ENCODE measurements at regions not wholly inside any gene's neighbourhood (a gene's known extent, or its start where the extent isn't known, plus 50 kb on each side); places are given as distances from the start of the nearest gene placed in this dataset.

GRCh38 chr6:28598757-28599686, 73.3 kb downstream of the GPX5 start:
- Histone ChIP-seq H3K9me2 (replicated peaks; ENCODE audit: insufficient read depth, low read length) (no peaks in the 10 kb centered on the region), H3K9me3 (ENCODE audit: insufficient read depth, low read length) (no peaks in the 10 kb centered on the region), H3K4me3 (ENCODE audit: insufficient read depth, low read length, poor library complexity, severe bottlenecking) (no peak overlapping the region), H3K27ac (ENCODE audit: low read depth, low read length) (no peak overlapping the region), H3K36me3 (ENCODE audit: low read length) (no peaks in the 10 kb centered on the region), H2AFZ (ENCODE audit: low read depth, low read length, severe bottlenecking) (no peak overlapping the region), H3F3A (ENCODE audit: insufficient read depth) (no peaks in the 10 kb centered on the region), H3K9ac (ENCODE audit: low read length) (no peak overlapping the region), H3K79me2 (ENCODE audit: insufficient read depth, low read length) (no peaks in the 10 kb centered on the region), H3K27me3 (ENCODE audit: low read length) (0 out of 2 replicates have a peak, but pooled peaks cover 2% of the 10 kb centered on the region), H3K4me2 (ENCODE audit: low read depth, low read length, poor library complexity, severe bottlenecking) (no peak overlapping the region), H4K20me1 (ENCODE audit: low read depth, low read length) (no peaks in the 10 kb centered on the region)
- TF ChIP-seq CTCF (IDR thresholded peaks at IDR 0.05; ENCODE audit: insufficient read depth, low read length, poor library complexity, severe bottlenecking) (no peak), EZH2phosphoT487 (conservative IDR thresholded peaks at IDR 0.05; ENCODE audit: low read length) (no peak)

DNA sequence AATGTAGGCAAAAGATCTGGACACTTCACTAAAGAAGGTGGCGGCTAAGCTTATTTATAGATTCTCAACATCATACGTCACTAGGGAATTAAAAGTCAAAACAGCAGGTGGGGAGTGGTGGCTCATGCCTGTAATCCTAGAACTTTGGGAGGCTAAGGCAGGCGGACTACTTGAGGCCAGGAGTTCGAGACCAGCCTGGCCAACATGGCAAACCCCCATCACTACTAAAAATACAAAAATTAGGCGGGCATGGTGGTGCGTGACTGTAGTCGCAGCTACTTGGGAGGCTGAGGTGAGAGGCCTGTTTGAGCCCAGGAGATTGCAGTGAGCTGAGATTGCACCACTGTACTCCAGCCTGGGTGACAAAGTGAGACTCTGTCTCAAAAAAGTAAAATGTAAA, 74.6 kb downstream of the GPX5 start:
- H3K27ac ChIP-seq (ENCODE audit: low read depth, low read length): no peak overlapping the region
- no peak overlapping the region for H3K9ac ChIP-seq (ENCODE audit: low read length)
- no peaks in the 10 kb centered on the region for H3K36me3 ChIP-seq (ENCODE audit: low read length)
- H3K79me2 ChIP-seq (ENCODE audit: insufficient read depth, low read length): no peaks in the 10 kb centered on the region
- no peaks in the 10 kb centered on the region for H3K9me2 ChIP-seq (replicated peaks; ENCODE audit: insufficient read depth, low read length)
- H2AFZ ChIP-seq (ENCODE audit: low read depth, low read length, severe bottlenecking): no peak overlapping the region
- H3K4me3 ChIP-seq (ENCODE audit: insufficient read depth, low read length, poor library complexity, severe bottlenecking): no peak overlapping the region
- no peaks in the 10 kb centered on the region for H3K9me3 ChIP-seq (ENCODE audit: insufficient read depth, low read length)
- no peak for TF ChIP-seq EZH2phosphoT487 (conservative IDR thresholded peaks at IDR 0.05; ENCODE audit: low read length)
- TF ChIP-seq CTCF (IDR thresholded peaks at IDR 0.05; ENCODE audit: insufficient read depth, low read length, poor library complexity, severe bottlenecking): no peak
- no peaks in the 10 kb centered on the region for H3F3A ChIP-seq (ENCODE audit: insufficient read depth)
- no peak overlapping the region for H3K4me2 ChIP-seq (ENCODE audit: low read depth, low read length, poor library complexity, severe bottlenecking)
- 0 out of 2 replicates have a peak, but pooled peaks cover 2% of the 10 kb centered on the region for H3K27me3 ChIP-seq (ENCODE audit: low read length)
- no peaks in the 10 kb centered on the region for H4K20me1 ChIP-seq (ENCODE audit: low read depth, low read length)

- no peaks in the 10 kb centered on the region for H4K20me1 ChIP-seq (ENCODE audit: low read depth, low read length)
- no peak overlapping the region for H2AFZ ChIP-seq (ENCODE audit: low read depth, low read length, severe bottlenecking)
- H3K79me2 ChIP-seq (ENCODE audit: insufficient read depth, low read length): no peaks in the 10 kb centered on the region
- no peak overlapping the region for H3K27ac ChIP-seq (ENCODE audit: low read depth, low read length)
- 0 out of 2 replicates have a peak, but pooled peaks cover 2% of the 10 kb centered on the region for H3K27me3 ChIP-seq (ENCODE audit: low read length)
- no peak overlapping the region for H3K4me3 ChIP-seq (ENCODE audit: insufficient read depth, low read length, poor library complexity, severe bottlenecking)
- no peak overlapping the region for H3K4me2 ChIP-seq (ENCODE audit: low read depth, low read length, poor library complexity, severe bottlenecking)
- no peaks in the 10 kb centered on the region for H3K9me2 ChIP-seq (replicated peaks; ENCODE audit: insufficient read depth, low read length)
- no peaks in the 10 kb centered on the region for H3K9me3 ChIP-seq (ENCODE audit: insufficient read depth, low read length)
- no peak overlapping the region for H3K9ac ChIP-seq (ENCODE audit: low read length)
- H3F3A ChIP-seq (ENCODE audit: insufficient read depth): no peaks in the 10 kb centered on the region
- no peak for TF ChIP-seq CTCF (IDR thresholded peaks at IDR 0.05; ENCODE audit: insufficient read depth, low read length, poor library complexity, severe bottlenecking)
- TF ChIP-seq EZH2phosphoT487 (conservative IDR thresholded peaks at IDR 0.05; ENCODE audit: low read length): no peak
- no peaks in the 10 kb centered on the region for H3K36me3 ChIP-seq (ENCODE audit: low read length)
Observed at GRCh38 chr6:28603891-28604290, 78.2 kb downstream of the GPX5 start.
